ENCODE measurements at regions not wholly inside any gene's neighbourhood (a gene's known extent, or its start where the extent isn't known, plus 50 kb on each side); places are given as distances from the start of the nearest gene placed in this dataset.

- FAIRE-seq (no peak), DNase-seq (ENCODE audit: insufficient read length, low spot score) (no peak)
- no peak for TF ChIP-seq CTCF (IDR thresholded peaks at IDR 0.05; ENCODE audit: insufficient read depth, missing control alignments)
Observed at GRCh38 chr20:48057251-48057650, 272.0 kb upstream of the SULF2 start.

GRCh38 chr20:48056218-48056617 is 270.9 kb upstream of the SULF2 start:
- FAIRE-seq, result no peak
- no peak for TF ChIP-seq CTCF (IDR thresholded peaks at IDR 0.05; ENCODE audit: insufficient read depth, missing control alignments)
- no peak for DNase-seq (ENCODE audit: insufficient read length, low spot score)

- DNase-seq (ENCODE audit: insufficient read length, low spot score) (no peak), FAIRE-seq (no peak)
- TF ChIP-seq CTCF (IDR thresholded peaks at IDR 0.05; ENCODE audit: insufficient read depth, missing control alignments), result no peak
Observed at GRCh38 chr20:48054051-48054450, 268.8 kb upstream of the SULF2 start.

- no peak for FAIRE-seq
- no peak for DNase-seq (ENCODE audit: insufficient read length, low spot score)
- no peak for TF ChIP-seq CTCF (IDR thresholded peaks at IDR 0.05; ENCODE audit: insufficient read depth, missing control alignments)
Observed at GRCh38 chr20:48052475-48052835, 267.2 kb upstream of the SULF2 start.

- DNase-seq (ENCODE audit: insufficient read length, low spot score) (no peak), FAIRE-seq (no peak)
- TF ChIP-seq CTCF (IDR thresholded peaks at IDR 0.05; ENCODE audit: insufficient read depth, missing control alignments), result no peak
Observed at GRCh38 chr20:48051794-48052474, 266.7 kb upstream of the SULF2 start.

GRCh38 chr20:48049641-48050040 is 264.4 kb upstream of the SULF2 start:
- TF ChIP-seq CTCF (IDR thresholded peaks at IDR 0.05; ENCODE audit: insufficient read depth, missing control alignments), result no peak
- FAIRE-seq, result no peak
- no peak for DNase-seq (ENCODE audit: insufficient read length, low spot score)

- FAIRE-seq, result no peak
- no peak for DNase-seq (ENCODE audit: insufficient read length, low spot score)
- no peak for TF ChIP-seq CTCF (IDR thresholded peaks at IDR 0.05; ENCODE audit: insufficient read depth, missing control alignments)
Observed at GRCh38 chr20:48049171-48049570, 263.9 kb upstream of the SULF2 start.
